ENCODE measurements at regions not wholly inside any gene's neighbourhood (a gene's known extent, or its start where the extent isn't known, plus 50 kb on each side); places are given as distances from the start of the nearest gene placed in this dataset.
"Not testable (repeated sequence)": the region's sequence is repeated elsewhere in the genome, so short reads cannot be mapped to it uniquely, and the experiment has no call there.

DNA sequence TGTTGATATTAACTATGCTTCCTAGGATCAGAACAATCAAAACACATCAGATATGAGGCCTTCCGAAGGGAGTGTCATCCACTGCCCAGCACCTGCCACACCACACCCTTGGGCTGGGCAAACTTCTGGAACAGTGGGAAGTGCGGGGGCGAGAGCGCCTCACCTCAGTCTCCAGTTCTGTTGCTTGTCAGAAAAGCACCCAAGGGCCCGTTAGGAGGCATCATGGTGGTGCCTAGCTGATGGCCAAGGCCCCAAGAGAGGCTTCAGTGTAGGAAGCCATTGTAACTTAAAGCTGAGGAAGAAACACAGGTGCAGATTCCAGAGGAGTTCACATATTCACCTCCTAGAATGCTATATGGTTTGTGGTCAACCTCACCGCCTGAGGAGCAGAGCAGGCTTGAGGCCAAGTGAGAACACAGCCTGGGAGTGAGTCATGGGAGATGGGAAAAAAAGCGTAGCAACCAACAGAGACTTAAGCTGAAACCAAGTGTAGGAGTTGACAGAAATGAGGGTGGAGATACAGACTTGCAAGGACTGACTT lies 85.1 kb upstream of the ATL2 start:
- DNase-seq: peak in 2 of 3 donors; percentile 67 to 68
- no peaks in the 10 kb centered on the region for H3K36me3 ChIP-seq
- TF ChIP-seq, protein P1, sequence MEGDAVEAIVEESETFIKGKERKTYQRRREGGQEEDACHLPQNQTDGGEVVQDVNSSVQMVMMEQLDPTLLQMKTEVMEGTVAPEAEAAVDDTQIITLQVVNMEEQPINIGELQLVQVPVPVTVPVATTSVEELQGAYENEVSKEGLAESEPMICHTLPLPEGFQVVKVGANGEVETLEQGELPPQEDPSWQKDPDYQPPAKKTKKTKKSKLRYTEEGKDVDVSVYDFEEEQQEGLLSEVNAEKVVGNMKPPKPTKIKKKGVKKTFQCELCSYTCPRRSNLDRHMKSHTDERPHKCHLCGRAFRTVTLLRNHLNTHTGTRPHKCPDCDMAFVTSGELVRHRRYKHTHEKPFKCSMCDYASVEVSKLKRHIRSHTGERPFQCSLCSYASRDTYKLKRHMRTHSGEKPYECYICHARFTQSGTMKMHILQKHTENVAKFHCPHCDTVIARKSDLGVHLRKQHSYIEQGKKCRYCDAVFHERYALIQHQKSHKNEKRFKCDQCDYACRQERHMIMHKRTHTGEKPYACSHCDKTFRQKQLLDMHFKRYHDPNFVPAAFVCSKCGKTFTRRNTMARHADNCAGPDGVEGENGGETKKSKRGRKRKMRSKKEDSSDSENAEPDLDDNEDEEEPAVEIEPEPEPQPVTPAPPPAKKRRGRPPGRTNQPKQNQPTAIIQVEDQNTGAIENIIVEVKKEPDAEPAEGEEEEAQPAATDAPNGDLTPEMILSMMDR (IDR thresholded peaks at IDR 0.05): no peak
- no peak for TF ChIP-seq POLR2A (IDR thresholded peaks at IDR 0.05)
- no peaks in the 10 kb centered on the region for H3K9me3 ChIP-seq
- peak overlapping the region in 2 of 4 donors; percentile 41 to 60 for H3K27ac ChIP-seq
- no peak overlapping the region for H3K4me3 ChIP-seq
- H3K4me1 ChIP-seq: no peaks in the 10 kb centered on the region
- no peaks in the 10 kb centered on the region for H3K27me3 ChIP-seq

DNA sequence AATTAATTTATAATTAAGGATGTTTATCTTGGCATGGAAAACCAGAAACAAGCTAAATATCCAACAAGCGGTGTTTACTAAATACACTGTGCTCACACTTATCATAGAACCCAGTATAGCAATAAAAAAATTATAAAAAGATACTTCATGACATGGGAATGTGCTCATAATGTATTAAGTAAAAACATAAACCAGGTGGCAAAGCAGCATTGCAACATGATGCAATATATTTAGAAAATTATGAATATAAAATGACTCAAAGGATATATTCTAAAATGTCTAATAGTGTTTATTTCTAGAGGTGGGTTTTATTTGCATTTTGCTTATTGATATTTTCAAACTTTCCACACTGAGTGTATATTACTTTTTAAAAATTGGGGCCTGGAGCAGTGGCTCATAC lies 84.4 kb upstream of the ATL2 start:
- H3K27ac ChIP-seq: peak overlapping the region in 1 of 4 donors; percentile 60
- TF ChIP-seq, protein P1 (IDR thresholded peaks at IDR 0.05): no peak
- TF ChIP-seq POLR2A (IDR thresholded peaks at IDR 0.05): no peak

DNA sequence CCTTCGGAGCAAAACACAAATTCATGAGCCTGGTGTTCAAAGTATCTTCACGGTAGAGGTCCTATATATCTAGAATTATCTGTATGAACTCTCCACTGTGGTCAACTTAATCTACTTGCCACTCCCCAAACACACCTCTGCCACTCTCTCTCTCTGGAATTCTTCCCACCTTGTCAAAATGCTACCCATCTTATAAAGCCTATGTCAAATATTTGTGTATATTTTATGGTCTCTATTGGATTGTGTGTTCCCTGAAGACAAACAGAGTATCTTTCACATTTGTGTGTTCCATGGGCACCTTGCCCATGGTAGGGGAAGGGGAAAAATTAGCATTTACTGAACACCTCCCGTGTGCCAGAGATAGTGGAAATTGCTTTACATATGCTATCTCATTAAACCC lies 83.2 kb upstream of the ATL2 start:
- H3K9me3 ChIP-seq: no peaks in the 10 kb centered on the region
- no peak for DNase-seq
- H3K36me3 ChIP-seq: no peaks in the 10 kb centered on the region
- TF ChIP-seq, protein P1 (IDR thresholded peaks at IDR 0.05): no peak
- no peak for TF ChIP-seq POLR2A (IDR thresholded peaks at IDR 0.05)
- no peak overlapping the region for H3K4me3 ChIP-seq
- no peaks in the 10 kb centered on the region for H3K4me1 ChIP-seq
- H3K27ac ChIP-seq: no peak overlapping the region
- H3K27me3 ChIP-seq: no peaks in the 10 kb centered on the region

More for the DNA sequence above, 84.4 kb upstream of the ATL2 start:
- H3K36me3 ChIP-seq: no peaks in the 10 kb centered on the region
- no peaks in the 10 kb centered on the region for H3K27me3 ChIP-seq
- no peak for DNase-seq
- H3K9me3 ChIP-seq: no peaks in the 10 kb centered on the region
- H3K4me1 ChIP-seq: no peaks in the 10 kb centered on the region
- H3K4me3 ChIP-seq: no peak overlapping the region

DNA sequence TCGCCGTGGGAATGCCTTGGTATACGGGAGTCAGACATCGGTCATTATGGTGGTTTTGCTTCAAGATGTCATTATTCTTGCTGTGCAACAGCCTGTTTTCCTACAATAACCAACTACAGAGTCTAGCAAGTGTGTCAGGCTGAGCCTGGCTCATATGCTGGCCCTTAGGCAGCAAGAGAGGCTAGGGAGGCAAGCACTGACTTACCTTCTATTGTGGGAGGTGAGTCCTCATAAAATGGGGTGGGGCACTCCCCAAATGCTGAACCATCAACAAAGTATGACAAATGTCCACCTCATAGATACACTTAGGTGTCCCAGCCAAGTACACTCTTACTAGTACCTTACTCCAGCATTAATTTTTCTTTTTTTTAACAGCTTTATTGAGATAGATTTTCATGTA lies 77.0 kb upstream of the ATL2 start:
- TF ChIP-seq, protein P1 (IDR thresholded peaks at IDR 0.05): no peak
- no peak for DNase-seq
- Histone ChIP-seq H3K27me3 (no peaks in the 10 kb centered on the region), H3K9me3 (no peaks in the 10 kb centered on the region), H3K27ac (no peak overlapping the region), H3K36me3 (no peaks in the 10 kb centered on the region), H3K4me1 (no peaks in the 10 kb centered on the region), H3K4me3 (no peak overlapping the region)

DNA sequence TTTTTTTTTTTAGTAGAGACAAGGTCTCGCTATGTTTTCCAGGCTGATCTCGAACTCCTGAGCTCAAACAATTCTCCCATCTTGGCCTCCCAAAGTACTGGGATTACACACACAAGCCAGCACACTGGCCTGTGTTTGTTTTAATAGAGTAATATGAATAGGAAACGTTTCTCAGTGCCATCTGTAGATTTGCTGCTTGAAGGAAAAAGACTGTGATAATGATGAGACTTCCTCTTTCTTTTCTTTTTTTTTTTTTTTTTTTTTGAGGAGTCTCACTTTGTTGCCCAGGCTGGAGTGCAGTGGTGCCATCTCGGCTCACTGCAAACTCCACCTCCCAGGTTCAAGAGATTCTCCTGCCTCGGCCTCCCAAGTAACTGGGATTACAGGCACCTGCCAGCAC lies 74.7 kb upstream of the ATL2 start:
- not testable (repeated sequence) for H3K36me3 ChIP-seq, H3K4me1 ChIP-seq, H3K27me3 ChIP-seq, H3K27ac ChIP-seq, H3K9me3 ChIP-seq, H3K4me3 ChIP-seq, DNase-seq

DNA sequence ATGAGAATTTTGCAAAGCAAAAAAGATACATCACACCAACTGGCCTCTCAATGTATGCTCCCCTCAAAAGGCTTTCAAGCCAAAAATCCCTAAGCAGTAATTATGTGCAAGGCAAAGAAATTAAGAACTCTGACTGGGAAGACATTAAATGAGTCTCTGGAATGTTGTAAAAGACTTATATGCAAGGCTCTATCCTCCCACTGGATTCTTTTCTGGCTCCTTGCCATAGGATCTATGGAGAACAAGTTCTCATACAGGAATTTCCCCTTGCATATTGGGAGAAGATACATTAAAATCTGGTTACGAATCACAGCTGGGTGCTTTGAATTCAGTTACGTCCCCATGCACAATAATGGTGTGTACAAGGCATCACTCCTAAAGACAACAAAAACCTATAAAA lies 73.4 kb upstream of the ATL2 start:
- no peaks in the 10 kb centered on the region for H3K27me3 ChIP-seq
- no peak for TF ChIP-seq POLR2A (IDR thresholded peaks at IDR 0.05)
- TF ChIP-seq, protein P1 (IDR thresholded peaks at IDR 0.05): no peak
- no peaks in the 10 kb centered on the region for H3K9me3 ChIP-seq
- no peak overlapping the region for H3K27ac ChIP-seq
- no peaks in the 10 kb centered on the region for H3K36me3 ChIP-seq
- no peak for DNase-seq
- H3K4me3 ChIP-seq: no peak overlapping the region
- H3K4me1 ChIP-seq: no peaks in the 10 kb centered on the region
